Gastrocnemius medialis (tissue), 4 donors: ENCODE measurements at regions not wholly inside any gene's neighbourhood (a gene's known extent, or its start where the extent isn't known, plus 50 kb on each side); places are given as distances from the start of the nearest gene placed in this dataset.

Experiments used
- CTCF ChIP-seq, 5 experiments: fragments of 450-650 bp in 3 of 5; fragments of 200-600 bp in 2 of 5; sonication (generic) in 2 of 5; IDR thresholded peaks in 4 of 5; conservative IDR thresholded peaks in 1 of 5; 1 replicate in 4 of 5; 2 replicates in 1 of 5; pipeline ENCODE4 v1.5.1; 2016 to 2019; ENCODE audit warnings: antibody characterized with exemption in 5 of 5, mild to moderate bottlenecking in 3 of 5, moderate library complexity in 3 of 5
- POLR2A ChIP-seq, 2 donors: fragments of 450-650 bp; IDR thresholded peaks; one replicate each; pipeline ENCODE4 v1.6.1; 2017; ENCODE audit warnings: antibody characterized with exemption in 2 of 2, mild to moderate bottlenecking in 2 of 2, moderate library complexity in 2 of 2

GRCh38 chr14:85897808-85898207, 367.9 kb downstream of the FLRT2 start:
- TF ChIP-seq CTCF (IDR thresholded peaks at IDR 0.05 in 4 of 5, conservative IDR thresholded peaks at IDR 0.05 in 1 of 5) = no peak
- TF ChIP-seq POLR2A (IDR thresholded peaks at IDR 0.05) = no peak
